ENCODE measurements at regions not wholly inside any gene's neighbourhood (a gene's known extent, or its start where the extent isn't known, plus 50 kb on each side); places are given as distances from the start of the nearest gene placed in this dataset.
"Not testable (repeated sequence)": the region's sequence is repeated elsewhere in the genome, so short reads cannot be mapped to it uniquely, and the experiment has no call there.

GRCh38 chr4:153106736-153107135 lies 97.5 kb upstream of the TRIM2 start:
- DNase-seq (ENCODE audit: low read depth) = not testable (repeated sequence)

GRCh38 chr4:153107246-153107645 lies 97.0 kb upstream of the TRIM2 start:
- no peak for DNase-seq (ENCODE audit: low read depth)

- no peak for DNase-seq (ENCODE audit: low read depth)
Measured at GRCh38 chr4:153109296-153109849, 94.9 kb upstream of the TRIM2 start.

GRCh38 chr4:153110739-153111138 lies 93.5 kb upstream of the TRIM2 start:
- DNase-seq (ENCODE audit: low read depth) = no peak

- DNase-seq (ENCODE audit: low read depth) = no peak
Measured at GRCh38 chr4:153111426-153112040, 92.7 kb upstream of the TRIM2 start.

GRCh38 chr4:153112041-153112441 lies 92.2 kb upstream of the TRIM2 start:
- DNase-seq (ENCODE audit: low read depth) = no peak

GRCh38 chr4:153113061-153113837 lies 91.0 kb upstream of the TRIM2 start:
- peak; percentile 27 for DNase-seq (ENCODE audit: low read depth)

- no peak for DNase-seq (ENCODE audit: low read depth)
Measured at GRCh38 chr4:153113838-153114105, 90.5 kb upstream of the TRIM2 start.

GRCh38 chr4:153114771-153115321 lies 89.4 kb upstream of the TRIM2 start:
- peak; percentile 22 for DNase-seq (ENCODE audit: low read depth)

- peak; percentile 36 for DNase-seq (ENCODE audit: low read depth)
Measured at GRCh38 chr4:153115322-153116290, 88.6 kb upstream of the TRIM2 start.

- no peak for DNase-seq (ENCODE audit: low read depth)
Measured at GRCh38 chr4:153116291-153116680, 88.0 kb upstream of the TRIM2 start.

- DNase-seq (ENCODE audit: low read depth) = no peak
Measured at GRCh38 chr4:153116801-153117200, 87.4 kb upstream of the TRIM2 start.

GRCh38 chr4:153117554-153117953 lies 86.7 kb upstream of the TRIM2 start:
- DNase-seq (ENCODE audit: low read depth) = no peak

- no peak for DNase-seq (ENCODE audit: low read depth)
Measured at GRCh38 chr4:153119626-153120025, 84.6 kb upstream of the TRIM2 start.

GRCh38 chr4:153120235-153120634 lies 84.0 kb upstream of the TRIM2 start:
- no peak for DNase-seq (ENCODE audit: low read depth)

GRCh38 chr4:153122855-153123254 lies 81.4 kb upstream of the TRIM2 start:
- DNase-seq (ENCODE audit: low read depth) = no peak

GRCh38 chr4:153126137-153126536 lies 78.1 kb upstream of the TRIM2 start:
- no peak for DNase-seq (ENCODE audit: low read depth)

- DNase-seq (ENCODE audit: low read depth) = no peak
Measured at GRCh38 chr4:153127760-153128494, 76.3 kb upstream of the TRIM2 start.

GRCh38 chr4:153131596-153131995 lies 72.6 kb upstream of the TRIM2 start:
- DNase-seq (ENCODE audit: low read depth) = no peak

GRCh38 chr4:153137159-153137558 lies 67.1 kb upstream of the TRIM2 start:
- peak; percentile 75 for DNase-seq (ENCODE audit: low read depth)
